Smooth muscle cell (in vitro differentiated cells): ENCODE measurements at regions not wholly inside any gene's neighbourhood (a gene's known extent, or its start where the extent isn't known, plus 50 kb on each side); places are given as distances from the start of the nearest gene placed in this dataset.

ENCODE experiments used
- DNase-seq: peaks from one replicate; lab custom pipeline; 2025; ENCODE audit not compliant: unreplicated experiment; lab: John Stamatoyannopoulos, UW
- H2AFZ ChIP-seq: fragments of 200-600 bp; sonication (generic); 2 replicates; pipeline ENCODE4 v1.6.0; 2016; ENCODE audit warnings: antibody characterized with exemption, low read depth, mild to moderate bottlenecking
- H3F3A ChIP-seq: fragments of 200-600 bp; sonication (generic); 2 replicates; pipeline ENCODE4 v1.6.0; 2017; ENCODE audit warnings: antibody characterized with exemption, low read depth
- H3K27ac ChIP-seq: fragments of 200-600 bp; sonication (generic); 2 replicates; pipeline ENCODE4 v1.5.1; 2016; ENCODE audit warnings: low read depth, mild to moderate bottlenecking
- H3K27me3 ChIP-seq: fragments of 200-600 bp; sonication (generic); 2 replicates; pipeline ENCODE4 v1.6.1; 2016; ENCODE audit warnings: low read depth, mild to moderate bottlenecking
- H3K36me3 ChIP-seq: fragments of 200-600 bp; sonication (generic); 2 replicates; pipeline ENCODE4 v1.5.1; 2016; ENCODE audit warnings: low read depth
- H3K4me1 ChIP-seq: fragments of 200-600 bp; sonication (generic); 2 replicates; pipeline ENCODE4 v1.5.1; 2016; ENCODE audit warnings: low read depth
- H3K4me2 ChIP-seq: fragments of 200-600 bp; sonication (generic); 2 replicates; pipeline ENCODE4 v1.6.0; 2016; ENCODE audit warnings: mild to moderate bottlenecking
- H3K4me3 ChIP-seq: fragments of 200-600 bp; sonication (generic); 2 replicates; pipeline ENCODE4 v1.5.1; 2016; ENCODE audit warnings: mild to moderate bottlenecking
- H3K79me2 ChIP-seq: fragments of 200-600 bp; sonication (generic); 2 replicates; pipeline ENCODE4 v1.6.0; 2016; ENCODE audit warnings: low read depth, mild to moderate bottlenecking
- H3K9ac ChIP-seq: fragments of 200-600 bp; sonication (generic); 2 replicates; pipeline ENCODE4 v1.6.0; 2016; ENCODE audit warnings: low read depth
- H3K9me3 ChIP-seq: fragments of 200-600 bp; sonication (generic); replicated peaks from 2 replicates; pipeline ENCODE4 v1.5.1; 2016; ENCODE audit warnings: low read depth
- H4K20me1 ChIP-seq: fragments of 200-600 bp; sonication (generic); 2 replicates; pipeline ENCODE4 v1.6.0; 2016; ENCODE audit warnings: low read depth
- WGBS: methylation state at CpG from one replicate; pipeline ENCODE4 v1.1.7; 2016; ENCODE audit warnings: low lambda C conversion rate; 5-methylcytosine and 5-hydroxymethylcytosine counted together
- TF ChIP-seq, protein P1 (sequence below): fragments of 200-600 bp; sonication (generic); IDR thresholded peaks from 2 replicates; pipeline ENCODE4 v1.5.1; 2017; ENCODE audit warnings: borderline replicate concordance, mild to moderate bottlenecking, antibody characterized with exemption; ENCODE audit not compliant: insufficient read depth, poor library complexity, severe bottlenecking

DNA sequence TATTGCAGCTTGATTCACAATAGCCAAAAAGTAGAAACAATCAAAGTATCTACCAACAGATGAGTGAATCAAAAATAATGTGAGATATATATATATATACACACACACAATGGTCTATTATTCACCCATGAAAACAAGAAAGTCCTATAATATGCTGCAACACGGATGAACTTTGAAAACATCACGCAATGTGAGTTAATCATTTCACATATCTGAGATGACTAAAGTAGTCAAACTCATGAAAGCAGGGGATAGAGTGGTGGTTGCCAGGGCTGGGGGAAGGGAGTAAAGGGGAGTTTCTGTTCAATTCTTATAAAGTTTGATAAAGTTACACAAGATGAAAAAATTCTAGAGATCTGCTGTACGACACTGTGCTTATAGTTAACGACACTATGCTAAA lies 1234.8 kb downstream of the MRPL39 start:
- Histone ChIP-seq H3K36me3 (no peaks in the 10 kb centered on the region), H3K4me2 (no peak overlapping the region), H3K9me3 (no peaks in the 10 kb centered on the region), H3K4me1 (no peaks in the 10 kb centered on the region), H3K9ac (no peak overlapping the region), H2AFZ (no peak overlapping the region), H3K4me3 (no peak overlapping the region), H3F3A (no peaks in the 10 kb centered on the region), H3K79me2 (no peaks in the 10 kb centered on the region), H4K20me1 (no peaks in the 10 kb centered on the region), H3K27ac (no peak overlapping the region), H3K27me3 (no peaks in the 10 kb centered on the region)
- WGBS: 76% methylated on average over 4 of the region's 4 CpGs
- TF ChIP-seq, protein P1, sequence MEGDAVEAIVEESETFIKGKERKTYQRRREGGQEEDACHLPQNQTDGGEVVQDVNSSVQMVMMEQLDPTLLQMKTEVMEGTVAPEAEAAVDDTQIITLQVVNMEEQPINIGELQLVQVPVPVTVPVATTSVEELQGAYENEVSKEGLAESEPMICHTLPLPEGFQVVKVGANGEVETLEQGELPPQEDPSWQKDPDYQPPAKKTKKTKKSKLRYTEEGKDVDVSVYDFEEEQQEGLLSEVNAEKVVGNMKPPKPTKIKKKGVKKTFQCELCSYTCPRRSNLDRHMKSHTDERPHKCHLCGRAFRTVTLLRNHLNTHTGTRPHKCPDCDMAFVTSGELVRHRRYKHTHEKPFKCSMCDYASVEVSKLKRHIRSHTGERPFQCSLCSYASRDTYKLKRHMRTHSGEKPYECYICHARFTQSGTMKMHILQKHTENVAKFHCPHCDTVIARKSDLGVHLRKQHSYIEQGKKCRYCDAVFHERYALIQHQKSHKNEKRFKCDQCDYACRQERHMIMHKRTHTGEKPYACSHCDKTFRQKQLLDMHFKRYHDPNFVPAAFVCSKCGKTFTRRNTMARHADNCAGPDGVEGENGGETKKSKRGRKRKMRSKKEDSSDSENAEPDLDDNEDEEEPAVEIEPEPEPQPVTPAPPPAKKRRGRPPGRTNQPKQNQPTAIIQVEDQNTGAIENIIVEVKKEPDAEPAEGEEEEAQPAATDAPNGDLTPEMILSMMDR: no peak
- DNase-seq: no peak

DNA sequence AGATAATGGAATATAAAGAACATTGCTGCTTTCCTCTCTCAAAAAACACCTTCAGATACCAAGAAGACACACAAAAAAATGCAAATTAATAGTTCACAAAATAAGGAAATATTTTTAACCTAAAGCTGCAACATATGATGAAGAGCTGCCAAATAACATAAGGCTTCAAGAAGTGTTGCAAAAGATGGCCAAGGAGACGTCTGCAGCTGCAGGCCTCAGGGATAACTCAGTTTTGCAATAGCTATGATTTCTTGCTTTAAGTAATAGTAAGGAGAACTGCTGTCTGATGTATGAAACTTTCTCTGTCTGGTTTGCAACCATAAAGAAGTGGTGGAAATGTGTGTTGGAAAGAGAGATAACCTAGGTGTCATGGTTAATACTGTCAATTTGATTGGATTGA lies 1237.5 kb downstream of the MRPL39 start:
- H3K9ac ChIP-seq: no peak overlapping the region
- H3K4me1 ChIP-seq: no peaks in the 10 kb centered on the region
- no peak for DNase-seq
- WGBS: 38% methylated on average over 1 of the region's 1 CpG
- no peaks in the 10 kb centered on the region for H3F3A ChIP-seq
- no peaks in the 10 kb centered on the region for H3K27me3 ChIP-seq
- no peak overlapping the region for H2AFZ ChIP-seq
- H3K36me3 ChIP-seq: no peaks in the 10 kb centered on the region
- H3K27ac ChIP-seq: no peak overlapping the region
- H3K4me3 ChIP-seq: no peak overlapping the region
- no peaks in the 10 kb centered on the region for H3K79me2 ChIP-seq
- H3K9me3 ChIP-seq: no peaks in the 10 kb centered on the region
- TF ChIP-seq, protein P1: no peak
- H3K4me2 ChIP-seq: no peak overlapping the region
- no peaks in the 10 kb centered on the region for H4K20me1 ChIP-seq

DNA sequence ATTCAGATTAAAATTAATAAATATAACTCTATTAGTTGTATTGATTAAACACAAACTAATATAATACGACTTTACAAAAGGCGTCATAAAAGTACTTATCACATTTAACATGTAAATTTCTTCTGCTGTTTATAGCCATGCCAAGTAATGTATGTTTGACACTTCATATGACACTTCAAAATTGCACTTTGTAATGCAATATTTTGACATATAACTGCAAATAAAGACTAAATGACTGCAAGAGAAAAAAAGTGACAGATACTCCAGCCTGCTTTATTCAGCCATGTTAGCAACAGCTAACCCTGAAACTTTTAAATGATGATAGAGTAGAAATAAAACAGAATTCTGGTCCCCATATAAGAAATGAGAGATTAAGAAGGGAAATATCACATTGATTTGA lies 1238.0 kb downstream of the MRPL39 start:
- TF ChIP-seq, protein P1: no peak
- Histone ChIP-seq H3K9me3 (no peaks in the 10 kb centered on the region), H3K4me1 (no peaks in the 10 kb centered on the region), H2AFZ (no peak overlapping the region), H3K4me3 (no peak overlapping the region), H3K79me2 (no peaks in the 10 kb centered on the region), H3K27ac (no peak overlapping the region), H3K4me2 (no peak overlapping the region), H3K27me3 (no peaks in the 10 kb centered on the region), H3K36me3 (no peaks in the 10 kb centered on the region), H4K20me1 (no peaks in the 10 kb centered on the region), H3K9ac (no peak overlapping the region), H3F3A (no peaks in the 10 kb centered on the region)
- WGBS: 72% methylated on average over 2 of the region's 2 CpGs
- DNase-seq: no peak

DNA sequence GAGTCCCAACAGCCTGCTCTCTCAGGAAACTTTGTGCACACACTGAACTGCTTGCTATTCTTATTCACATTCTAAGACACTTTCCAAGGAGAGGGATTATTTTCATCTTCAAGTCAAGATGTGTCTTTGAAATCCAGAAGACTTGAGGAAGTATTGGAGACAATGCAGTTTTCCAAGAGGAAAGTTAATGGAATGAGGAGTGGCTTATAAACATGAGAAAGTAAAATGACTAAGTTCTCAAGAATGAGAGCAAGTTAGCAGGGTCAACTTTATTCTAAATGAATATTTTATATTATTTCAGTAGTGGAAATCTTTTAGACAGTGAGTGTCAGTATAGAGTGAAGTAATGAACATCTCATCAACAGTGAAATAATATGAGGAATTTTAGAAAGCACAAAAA lies 1239.3 kb downstream of the MRPL39 start:
- H3K9ac ChIP-seq: no peak overlapping the region
- H4K20me1 ChIP-seq: no peaks in the 10 kb centered on the region
- no peaks in the 10 kb centered on the region for H3K9me3 ChIP-seq
- H3K79me2 ChIP-seq: no peaks in the 10 kb centered on the region
- no peak overlapping the region for H2AFZ ChIP-seq
- no peaks in the 10 kb centered on the region for H3K4me1 ChIP-seq
- H3F3A ChIP-seq: no peaks in the 10 kb centered on the region
- DNase-seq: no peak
- TF ChIP-seq, protein P1: no peak
- no peak overlapping the region for H3K4me3 ChIP-seq
- H3K27ac ChIP-seq: no peak overlapping the region
- no peaks in the 10 kb centered on the region for H3K27me3 ChIP-seq
- H3K36me3 ChIP-seq: no peaks in the 10 kb centered on the region
- H3K4me2 ChIP-seq: no peak overlapping the region
